Upper lobe of right lung (tissue), 1 donor: ENCODE measurements at regions not wholly inside any gene's neighbourhood (a gene's known extent, or its start where the extent isn't known, plus 50 kb on each side); places are given as distances from the start of the nearest gene placed in this dataset.
A peak's percentile ranks its signal among the peaks of the same experiment; 100 is the strongest.

Experiments
- ATAC-seq: fragments of 200-7000 bp; cut with Tn5 transposase; one replicate; pipeline ENCODE4 v1.9.1; 2020; ENCODE audit warnings: mild to moderate bottlenecking, moderate library complexity
- DNase-seq: peaks from one replicate; pipeline ENCODE4 v3.0.0-alpha.2; 2020
- H3K27ac ChIP-seq: fragments of 200-600 bp; one replicate; pipeline ENCODE4 v1.8.0; 2022
- H3K27me3 ChIP-seq: fragments of 200-600 bp; one replicate; pipeline ENCODE4 v1.8.0; 2022; ENCODE audit warnings: mild to moderate bottlenecking
- H3K36me3 ChIP-seq: fragments of 200-600 bp; one replicate; pipeline ENCODE4 v1.8.0; 2022
- H3K4me1 ChIP-seq: fragments of 200-600 bp; one replicate; pipeline ENCODE4 v1.8.0; 2022
- H3K4me3 ChIP-seq: fragments of 200-600 bp; one replicate; pipeline ENCODE4 v1.8.0; 2022; ENCODE audit warnings: mild to moderate bottlenecking
- H3K9me3 ChIP-seq: fragments of 200-600 bp; one replicate; pipeline ENCODE4 v1.8.0; 2022
- intact Hi-C: fragments of 100-400 bp; cut with DNase I; formaldehyde crosslinking; loops from one replicate; pipeline ENCODE4 v1.11.0; 2022
- TF ChIP-seq, protein P1 (sequence below): fragments of 200-600 bp; IDR thresholded peaks from one replicate; pipeline ENCODE4 v1.8.0; 2022; ENCODE audit warnings: antibody characterized with exemption
- donor health status: DM: no; HTN: yes; CAD: no; lungs with severe emphysema.

DNA sequence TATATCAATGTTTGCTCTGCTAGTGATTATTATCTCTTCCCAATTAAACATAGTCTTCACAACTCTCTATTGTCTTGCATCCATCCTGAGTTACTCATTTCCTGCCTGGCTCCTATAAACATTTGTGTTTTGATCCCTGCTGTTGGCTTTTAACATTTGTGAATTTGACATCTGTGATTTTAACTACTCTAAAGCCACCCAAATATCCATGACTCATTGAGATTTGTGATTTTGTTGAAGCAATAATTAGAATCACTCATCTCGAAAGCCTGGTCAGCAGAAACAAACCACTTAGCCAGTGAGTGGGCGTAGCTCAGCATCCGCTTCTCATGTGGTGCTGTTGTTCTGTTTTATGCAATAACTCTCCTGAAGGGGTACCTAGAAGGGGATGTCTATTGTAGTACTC, 174.3 kb upstream of the ZBTB20 start:
- intact Hi-C loops = no loop called here
- no peaks in the 10 kb centered on the region for H3K27me3 ChIP-seq
- DNase-seq (no peak), ATAC-seq (no peak)
- H3K4me1 ChIP-seq = no peaks in the 10 kb centered on the region
- TF ChIP-seq, protein P1, sequence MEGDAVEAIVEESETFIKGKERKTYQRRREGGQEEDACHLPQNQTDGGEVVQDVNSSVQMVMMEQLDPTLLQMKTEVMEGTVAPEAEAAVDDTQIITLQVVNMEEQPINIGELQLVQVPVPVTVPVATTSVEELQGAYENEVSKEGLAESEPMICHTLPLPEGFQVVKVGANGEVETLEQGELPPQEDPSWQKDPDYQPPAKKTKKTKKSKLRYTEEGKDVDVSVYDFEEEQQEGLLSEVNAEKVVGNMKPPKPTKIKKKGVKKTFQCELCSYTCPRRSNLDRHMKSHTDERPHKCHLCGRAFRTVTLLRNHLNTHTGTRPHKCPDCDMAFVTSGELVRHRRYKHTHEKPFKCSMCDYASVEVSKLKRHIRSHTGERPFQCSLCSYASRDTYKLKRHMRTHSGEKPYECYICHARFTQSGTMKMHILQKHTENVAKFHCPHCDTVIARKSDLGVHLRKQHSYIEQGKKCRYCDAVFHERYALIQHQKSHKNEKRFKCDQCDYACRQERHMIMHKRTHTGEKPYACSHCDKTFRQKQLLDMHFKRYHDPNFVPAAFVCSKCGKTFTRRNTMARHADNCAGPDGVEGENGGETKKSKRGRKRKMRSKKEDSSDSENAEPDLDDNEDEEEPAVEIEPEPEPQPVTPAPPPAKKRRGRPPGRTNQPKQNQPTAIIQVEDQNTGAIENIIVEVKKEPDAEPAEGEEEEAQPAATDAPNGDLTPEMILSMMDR = no peak
- no peak overlapping the region for H3K4me3 ChIP-seq
- H3K27ac ChIP-seq = no peak overlapping the region
- no peaks in the 10 kb centered on the region for H3K36me3 ChIP-seq
- no peaks in the 10 kb centered on the region for H3K9me3 ChIP-seq

DNA sequence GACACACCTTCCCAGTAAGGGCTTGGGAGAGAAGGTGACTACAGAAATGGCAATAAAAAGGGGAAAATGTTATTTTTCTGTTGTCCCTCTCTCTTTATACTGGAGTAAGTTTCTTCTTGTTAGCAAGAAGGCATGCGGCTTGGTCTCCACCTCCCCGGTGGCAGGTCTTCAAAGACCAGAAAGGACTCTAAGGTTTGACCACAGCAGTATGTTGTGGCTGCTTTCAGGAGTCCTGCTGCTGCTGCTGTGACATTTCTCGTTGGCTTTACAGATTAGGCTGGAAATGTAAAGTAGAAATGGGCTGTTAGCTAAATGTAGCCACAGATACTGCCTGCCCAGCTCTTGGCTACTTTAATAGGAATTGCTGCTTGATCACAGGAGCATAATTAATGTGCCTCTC, 175.8 kb upstream of the ZBTB20 start:
- H3K27me3 ChIP-seq = no peaks in the 10 kb centered on the region
- DNase-seq (no peak), ATAC-seq (no peak)
- H3K4me1 ChIP-seq = no peaks in the 10 kb centered on the region
- no peak overlapping the region for H3K27ac ChIP-seq
- H3K9me3 ChIP-seq = no peaks in the 10 kb centered on the region
- H3K4me3 ChIP-seq = no peak overlapping the region
- H3K36me3 ChIP-seq = no peaks in the 10 kb centered on the region
- intact Hi-C loops = no loop called here
- TF ChIP-seq, protein P1 = no peak

DNA sequence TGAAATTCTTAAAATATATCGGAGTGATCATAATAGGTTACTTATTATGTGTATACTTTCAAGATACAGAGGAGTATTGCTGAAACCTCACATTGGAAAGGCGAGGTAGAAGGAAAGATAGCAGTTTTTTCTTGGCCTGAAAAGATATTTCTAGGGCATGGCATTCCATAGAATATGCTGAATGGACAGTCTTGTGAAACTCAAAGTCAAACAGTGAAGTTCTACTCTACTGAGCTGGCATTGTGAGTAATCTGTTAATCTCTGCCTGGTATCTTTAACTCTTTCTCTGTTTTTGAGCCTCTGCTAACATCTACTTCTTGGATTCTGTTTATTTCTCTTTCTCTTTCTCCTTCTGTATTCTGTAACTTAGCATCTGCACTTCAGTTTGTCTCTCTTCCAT, 176.3 kb upstream of the ZBTB20 start:
- TF ChIP-seq, protein P1 = no peak
- no peak for ATAC-seq
- intact Hi-C loops = no loop called here

DNA sequence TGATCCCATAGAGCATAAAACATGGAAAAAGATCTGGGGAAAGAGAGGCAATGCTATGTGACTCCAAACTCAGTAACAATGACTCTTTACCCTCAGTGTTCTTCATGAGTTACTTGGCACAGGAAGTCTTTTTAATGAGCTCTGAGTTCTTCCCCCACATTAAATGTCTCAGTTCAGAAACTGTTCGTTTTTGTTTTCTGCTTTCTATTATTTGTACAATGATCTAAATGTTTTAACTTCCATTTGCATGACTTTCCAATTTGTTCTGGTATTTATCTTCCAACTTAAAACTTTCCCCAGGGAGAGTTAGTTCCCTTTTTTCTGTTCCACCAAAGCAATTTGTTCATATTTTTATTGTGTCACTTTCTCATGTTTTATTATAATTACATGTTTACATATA, 177.0 kb upstream of the ZBTB20 start:
- Histone ChIP-seq H3K36me3 (no peaks in the 10 kb centered on the region), H3K27ac (no peak overlapping the region), H3K9me3 (no peaks in the 10 kb centered on the region), H3K4me3 (no peak overlapping the region), H3K4me1 (no peaks in the 10 kb centered on the region), H3K27me3 (no peaks in the 10 kb centered on the region)
- intact Hi-C loops = no loop called here
- DNase-seq (no peak), ATAC-seq (no peak)
- TF ChIP-seq, protein P1 = no peak

More for the DNA sequence above, 176.3 kb upstream of the ZBTB20 start:
- no peak overlapping the region for H3K4me3 ChIP-seq
- H3K27ac ChIP-seq = no peak overlapping the region
- no peaks in the 10 kb centered on the region for H3K9me3 ChIP-seq
- no peak for DNase-seq
- no peaks in the 10 kb centered on the region for H3K27me3 ChIP-seq
- no peaks in the 10 kb centered on the region for H3K4me1 ChIP-seq
- no peaks in the 10 kb centered on the region for H3K36me3 ChIP-seq

DNA sequence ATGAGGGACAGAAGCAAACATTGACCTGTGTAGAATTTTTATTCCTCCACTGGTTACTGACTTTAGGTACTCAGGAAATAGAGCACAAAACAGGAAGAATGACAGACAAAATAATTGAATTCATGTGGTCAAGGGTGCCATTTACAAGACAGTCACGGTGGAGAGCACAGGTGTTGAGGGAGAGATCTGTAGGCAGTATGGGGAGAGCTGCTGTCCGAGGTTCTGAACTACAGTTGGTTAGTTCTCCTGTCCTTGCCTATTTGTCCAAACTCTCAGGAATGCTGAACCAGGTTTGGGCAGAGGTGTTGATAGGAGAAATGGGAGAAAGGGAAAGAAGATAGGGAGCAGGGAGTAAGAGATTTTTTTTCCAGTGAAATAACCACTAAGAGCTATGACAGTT, 178.5 kb upstream of the ZBTB20 start:
- TF ChIP-seq, protein P1 = no peak
- Histone ChIP-seq H3K27ac (no peak overlapping the region), H3K9me3 (no peaks in the 10 kb centered on the region), H3K4me1 (no peaks in the 10 kb centered on the region), H3K36me3 (no peaks in the 10 kb centered on the region), H3K4me3 (no peak overlapping the region), H3K27me3 (no peaks in the 10 kb centered on the region)
- ATAC-seq (peak; percentile 25), DNase-seq (no peak)
- intact Hi-C loops = no loop called here

DNA sequence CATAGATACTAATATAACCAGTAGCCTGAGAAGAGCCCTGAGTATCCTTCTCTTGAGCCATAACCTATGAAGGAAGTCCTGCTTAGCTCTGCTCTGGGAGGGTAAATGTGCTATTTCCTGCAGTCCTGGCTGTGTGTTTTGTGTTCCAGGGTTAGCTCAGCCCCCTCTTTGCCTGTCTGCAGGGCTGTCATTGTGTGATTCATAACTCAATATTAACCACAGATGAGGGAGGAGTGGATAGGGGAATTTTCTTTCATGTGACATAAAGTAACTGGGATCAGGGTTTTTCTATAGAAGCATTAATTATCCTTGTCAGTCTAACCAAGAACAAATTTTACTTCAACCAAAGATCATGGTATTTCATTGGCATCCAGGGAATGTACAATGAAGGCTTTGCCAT, 183.3 kb upstream of the ZBTB20 start:
- intact Hi-C loops = no loop called here
- TF ChIP-seq, protein P1 = no peak
- Histone ChIP-seq H3K9me3 (no peaks in the 10 kb centered on the region), H3K36me3 (no peaks in the 10 kb centered on the region), H3K4me3 (no peak overlapping the region), H3K4me1 (no peaks in the 10 kb centered on the region), H3K27ac (no peak overlapping the region), H3K27me3 (no peaks in the 10 kb centered on the region)
- ATAC-seq (no peak), DNase-seq (no peak)
